Umbilical cord (tissue), 1 donor: ENCODE measurements at regions not wholly inside any gene's neighbourhood (a gene's known extent, or its start where the extent isn't known, plus 50 kb on each side); places are given as distances from the start of the nearest gene placed in this dataset.
"Not testable (repeated sequence)": the region's sequence is repeated elsewhere in the genome, so short reads cannot be mapped to it uniquely, and the experiment has no call there.

Source experiments
- DNase-seq: peaks from one replicate; pipeline ENCODE4 v3.0.0-alpha.2; 2015; ENCODE audit warnings: low spot score

DNA sequence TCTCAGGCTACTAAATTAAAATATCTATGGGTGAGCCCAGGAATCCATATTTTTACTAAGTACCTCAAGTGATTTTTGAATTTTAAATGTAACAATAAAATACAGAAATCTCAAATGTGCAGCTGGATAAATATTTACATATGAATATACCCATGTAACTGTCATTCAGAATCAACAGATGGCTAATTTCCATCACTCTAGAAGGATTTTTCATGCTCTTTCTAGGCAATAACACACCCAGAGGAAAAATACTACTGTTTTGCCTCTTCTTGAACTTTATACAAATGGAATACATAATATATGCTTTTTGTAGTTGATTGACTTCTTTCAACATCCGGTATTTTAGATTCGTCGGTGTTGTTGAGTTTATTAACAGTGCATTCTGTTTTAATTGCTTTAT is 601.3 kb upstream of the NECTIN3 start:
- DNase-seq, result no peak

DNA sequence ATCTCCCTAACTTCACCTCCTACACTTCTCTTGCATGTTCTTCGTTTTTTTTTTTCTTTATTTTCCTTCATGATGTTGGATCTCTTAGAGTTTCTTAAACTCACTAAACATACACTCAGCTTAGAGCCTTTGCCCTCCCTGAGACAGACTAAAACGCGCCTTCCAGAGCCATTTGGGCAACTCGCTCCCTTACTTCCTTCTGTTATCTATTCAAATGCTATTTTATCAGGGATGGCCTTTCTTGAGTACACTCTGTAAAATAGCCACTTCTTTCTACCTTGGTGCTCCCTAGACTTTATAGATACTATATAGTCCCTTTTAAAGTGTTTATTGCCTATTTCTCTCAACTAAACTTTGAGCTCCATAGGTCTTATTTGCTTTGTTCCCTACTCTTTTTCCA is 598.2 kb upstream of the NECTIN3 start:
- DNase-seq, result no peak

DNA sequence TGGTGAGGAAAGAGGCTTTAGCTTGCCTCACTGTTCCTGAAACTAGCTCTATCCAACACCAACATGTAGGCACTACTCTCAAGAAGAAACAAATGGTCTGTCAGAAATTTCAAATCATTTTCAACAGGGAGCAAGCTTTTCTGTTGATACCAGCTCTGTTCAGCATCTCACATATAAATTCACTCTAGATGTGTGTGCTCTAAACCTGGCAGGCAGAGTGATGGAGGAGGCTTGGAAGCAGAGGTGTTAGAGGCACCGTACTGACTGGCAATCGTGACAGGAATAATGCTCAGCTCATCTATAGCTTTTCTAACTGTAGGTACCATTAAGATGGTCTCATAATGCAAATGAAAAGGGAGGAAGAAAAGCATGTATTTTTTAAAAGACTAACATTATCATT is 597.2 kb upstream of the NECTIN3 start:
- DNase-seq, result no peak

DNA sequence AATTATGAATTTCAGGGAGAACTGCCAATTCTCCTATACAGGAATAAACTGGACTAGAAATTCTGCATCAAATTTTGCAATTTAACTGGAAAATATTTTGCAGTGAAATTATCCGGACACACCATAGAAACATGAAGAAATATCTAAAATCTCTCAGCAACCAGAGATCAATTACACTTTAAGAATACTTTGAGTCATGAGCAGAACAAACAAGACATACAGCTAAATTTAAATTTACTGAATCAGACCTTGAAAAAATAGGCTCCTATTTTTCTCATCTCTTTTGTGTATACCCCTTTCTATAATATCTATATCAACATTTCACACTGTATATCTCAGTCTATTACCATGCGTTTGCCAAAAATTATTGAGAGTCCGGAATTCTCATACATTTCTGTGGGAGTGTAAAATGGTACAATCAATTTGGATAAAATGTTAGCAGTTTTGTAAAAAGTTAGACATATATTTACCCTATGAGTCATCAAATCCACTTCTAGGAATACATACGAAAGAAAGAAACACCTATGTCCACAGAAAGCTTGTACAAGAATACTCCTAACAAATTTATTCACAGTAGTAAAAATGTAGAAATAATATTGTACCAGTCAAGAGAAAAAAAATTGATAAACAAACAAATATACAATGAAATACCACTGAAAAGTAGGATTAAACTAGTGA is 593.1 kb upstream of the NECTIN3 start:
- DNase-seq, result no peak

DNA sequence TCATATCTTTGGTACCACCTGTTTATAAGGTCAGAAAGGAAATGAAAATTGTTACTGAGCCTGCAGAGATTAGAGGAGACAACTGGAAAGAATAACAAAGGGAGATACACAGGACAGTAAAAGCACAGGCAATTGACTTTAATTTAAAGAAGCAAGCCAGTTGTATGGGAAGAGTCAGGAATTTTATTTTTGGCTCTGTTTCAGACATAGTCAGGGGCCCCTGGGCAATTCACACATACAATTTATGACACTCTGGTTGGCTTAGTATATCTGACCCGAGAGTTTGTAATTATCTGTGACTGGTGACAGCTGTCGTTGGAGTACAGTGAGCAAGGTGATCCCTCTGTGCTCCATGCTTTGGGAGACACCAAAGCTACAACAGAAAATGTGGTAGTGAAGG is 591.9 kb upstream of the NECTIN3 start:
- no peak for DNase-seq

DNA sequence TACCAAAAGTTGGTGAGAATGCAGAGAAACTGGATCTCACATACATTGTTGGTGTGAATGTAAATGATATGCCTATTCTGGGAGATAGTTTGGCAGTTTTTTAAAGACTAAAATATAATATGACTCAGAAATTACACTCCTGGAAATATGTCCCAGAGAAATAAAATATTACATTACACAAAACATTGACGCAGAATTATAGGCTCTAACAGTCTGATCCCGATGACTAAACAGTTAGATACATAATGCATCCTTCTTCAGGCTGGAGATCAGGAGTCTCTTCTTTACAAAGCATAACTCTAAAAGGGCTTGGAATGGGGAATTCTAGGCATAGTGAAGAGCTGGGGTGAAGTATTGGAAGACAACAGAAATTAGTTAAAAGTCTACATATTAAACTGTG is 586.2 kb upstream of the NECTIN3 start:
- no peak for DNase-seq

DNA sequence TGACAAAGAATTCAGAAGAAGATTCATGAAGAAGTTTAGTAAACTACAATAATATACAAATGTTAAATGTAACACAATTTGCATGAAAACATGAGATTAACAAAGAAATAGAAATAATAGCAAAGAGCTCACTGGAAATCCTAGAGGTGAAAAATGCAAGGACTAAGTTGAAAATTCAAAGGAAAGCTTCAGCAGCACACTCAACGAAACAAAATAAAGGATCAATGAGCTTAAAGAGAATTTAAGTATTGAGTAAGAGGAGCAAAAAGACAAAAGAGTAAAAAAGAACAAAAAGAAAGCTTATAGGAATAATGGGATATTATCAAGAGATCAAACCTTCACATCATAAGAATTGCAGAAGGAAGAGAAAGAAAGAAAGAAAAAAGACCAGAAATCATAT is 583.8 kb upstream of the NECTIN3 start:
- no peak for DNase-seq

DNA sequence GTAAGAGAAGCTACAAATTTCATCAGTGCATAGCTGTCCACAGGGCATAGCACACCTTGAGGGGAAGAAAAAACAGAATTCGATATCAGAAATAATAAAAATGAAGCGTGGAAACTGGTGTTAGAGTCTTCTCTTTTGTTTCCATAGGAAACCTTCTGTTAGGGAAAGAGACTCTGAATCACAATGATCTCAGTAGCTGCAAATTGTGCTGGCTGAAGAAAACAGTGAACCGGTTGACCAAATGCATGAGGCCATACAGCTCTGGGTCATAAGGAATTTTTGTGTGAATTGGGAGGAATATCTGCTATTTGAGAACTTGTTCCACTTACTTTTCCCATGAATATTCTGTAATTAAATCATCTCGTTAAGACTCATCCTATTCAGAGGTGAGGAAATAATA is 580.2 kb upstream of the NECTIN3 start:
- DNase-seq, result no peak

DNA sequence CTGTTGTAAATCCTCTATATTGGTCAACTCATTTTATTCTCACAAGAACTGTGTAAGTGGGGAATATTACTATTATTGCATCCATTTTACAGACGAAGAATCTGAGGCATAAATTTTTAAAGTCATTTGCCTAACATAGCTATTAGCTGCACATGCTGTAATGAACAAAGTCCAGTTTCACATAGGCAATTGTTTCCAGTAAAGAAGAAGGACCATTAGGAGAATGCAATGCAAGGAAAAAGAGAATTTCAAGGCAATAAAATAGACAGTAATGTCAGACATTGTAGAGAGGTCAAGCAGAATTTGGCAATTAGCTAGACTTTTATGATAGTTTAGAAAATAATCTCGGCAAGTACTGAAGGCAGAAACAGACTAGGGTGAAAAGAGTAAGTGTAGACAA is 578.7 kb upstream of the NECTIN3 start:
- no peak for DNase-seq

DNA sequence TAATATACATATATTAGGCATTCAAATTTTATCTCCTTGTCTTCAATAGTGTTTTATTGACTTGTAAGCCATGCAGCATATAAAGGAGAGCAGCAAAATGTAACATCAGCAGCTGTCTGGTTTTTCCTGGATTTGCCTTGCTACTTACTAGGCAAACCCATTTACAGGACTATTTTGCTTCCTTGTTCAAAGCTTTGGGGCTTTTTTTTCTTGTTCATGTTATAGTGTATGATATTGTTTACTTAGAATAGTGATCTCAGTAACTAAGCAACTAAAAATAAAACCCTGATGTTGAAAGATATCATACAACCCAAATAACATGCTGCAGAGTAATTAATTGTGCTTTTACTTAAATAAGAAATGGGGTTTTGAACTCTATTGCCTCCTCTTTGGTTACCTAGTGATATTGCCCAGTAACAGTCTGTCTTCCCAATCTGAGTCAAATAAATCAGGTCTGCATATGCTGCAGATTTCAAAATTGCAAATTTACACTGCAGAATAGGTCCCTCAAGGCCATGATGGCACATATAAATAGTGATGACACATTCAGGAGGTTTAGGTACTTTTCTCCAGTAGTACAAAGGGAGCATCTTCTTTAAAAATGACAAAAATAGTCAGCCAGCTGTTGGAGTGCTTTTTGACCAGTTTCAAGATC is 578.1 kb upstream of the NECTIN3 start:
- DNase-seq, result peak; percentile 6

DNA sequence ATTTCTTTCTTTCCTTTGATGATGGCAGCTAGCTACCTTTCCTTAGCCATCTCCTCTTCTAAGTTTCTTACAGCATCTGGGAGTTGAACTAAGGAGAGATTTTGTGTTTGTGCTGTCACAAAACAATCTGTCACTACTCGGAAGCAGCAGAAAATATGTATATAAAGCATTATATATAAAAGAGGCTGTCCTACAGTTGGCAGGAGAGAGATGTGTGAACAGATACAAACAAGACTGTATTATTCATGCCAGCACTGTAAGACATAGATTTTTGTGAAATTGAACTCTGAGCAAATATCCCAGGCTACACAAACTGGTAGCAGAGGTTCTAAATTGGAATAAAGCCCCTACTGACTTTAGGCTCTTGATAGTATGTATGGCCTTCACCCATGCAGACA is 577.5 kb upstream of the NECTIN3 start:
- DNase-seq, result peak; percentile 8

DNA sequence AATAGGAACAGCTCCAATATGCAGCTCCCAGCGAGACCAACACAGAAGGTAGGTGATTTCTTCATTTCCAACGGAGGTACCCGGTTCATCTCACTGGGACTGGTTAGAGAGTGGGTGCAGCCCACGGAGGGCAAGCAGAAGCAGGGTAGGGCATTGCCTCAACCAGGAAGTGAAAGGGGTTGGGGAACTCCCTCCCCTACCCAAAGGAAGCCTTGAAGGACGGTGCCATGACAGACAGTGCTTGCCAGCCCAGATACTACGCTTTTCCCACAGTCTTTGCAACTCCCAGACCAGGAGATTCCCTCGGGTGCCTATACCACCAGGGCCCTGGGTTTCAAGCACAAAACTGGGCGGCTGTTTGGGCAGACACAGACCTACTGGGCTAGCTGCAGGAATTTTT is 576.9 kb upstream of the NECTIN3 start:
- DNase-seq, result no peak

DNA sequence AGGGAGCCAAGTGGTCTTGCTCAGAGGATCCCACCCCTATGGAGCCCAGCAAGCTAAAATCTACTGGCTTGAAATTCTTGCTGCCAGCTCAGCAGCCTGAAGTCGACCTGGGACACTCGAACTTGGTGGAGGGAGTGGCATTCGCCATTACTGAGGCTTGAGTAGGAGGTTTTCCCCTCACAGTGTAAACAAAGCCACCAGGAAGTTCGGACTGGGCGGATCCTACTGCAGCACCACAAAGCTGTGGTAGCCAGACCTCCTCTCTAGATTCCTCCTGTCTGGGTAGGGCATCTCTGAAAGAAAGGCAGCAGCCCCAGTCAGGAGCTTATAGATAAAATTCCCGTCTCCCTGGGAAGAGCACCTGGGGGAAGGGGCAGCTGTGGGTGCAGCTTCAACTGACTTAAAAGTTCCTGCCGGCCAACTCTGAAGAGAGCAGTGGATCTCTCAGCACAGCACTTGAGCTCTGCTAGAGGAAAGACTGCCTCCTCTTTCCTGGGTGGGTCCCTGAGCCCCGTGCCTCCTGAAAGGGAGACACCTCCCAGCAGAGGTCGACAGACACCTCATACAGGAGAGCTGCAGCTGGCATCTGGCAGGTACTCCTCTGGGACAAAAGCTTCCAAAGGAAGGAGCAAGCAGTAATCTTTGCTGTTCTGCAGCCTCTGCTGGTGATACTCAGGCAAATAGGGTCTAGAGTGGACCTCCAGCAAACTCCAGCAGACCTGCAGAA is 576.3 kb upstream of the NECTIN3 start:
- no peak for DNase-seq

DNA sequence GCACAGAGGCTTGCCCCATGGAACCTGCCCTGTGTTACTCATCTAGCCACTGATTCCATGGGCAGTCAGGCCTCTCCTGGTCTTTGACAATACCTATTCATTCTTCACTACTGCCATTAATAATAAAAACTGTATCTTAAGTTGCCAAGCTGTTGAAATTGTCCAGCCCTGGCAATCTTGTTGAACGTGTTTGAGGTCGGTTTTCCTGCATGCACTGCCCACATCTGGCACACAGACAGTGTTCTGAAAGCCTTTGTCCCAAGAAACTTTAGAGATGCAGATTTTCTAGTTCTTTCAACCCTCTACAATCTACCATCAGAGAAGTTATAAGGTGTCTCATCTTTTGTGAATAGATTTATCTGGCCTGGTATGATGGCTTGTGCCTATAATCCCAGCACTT is 567.2 kb upstream of the NECTIN3 start:
- DNase-seq, result no peak

DNA sequence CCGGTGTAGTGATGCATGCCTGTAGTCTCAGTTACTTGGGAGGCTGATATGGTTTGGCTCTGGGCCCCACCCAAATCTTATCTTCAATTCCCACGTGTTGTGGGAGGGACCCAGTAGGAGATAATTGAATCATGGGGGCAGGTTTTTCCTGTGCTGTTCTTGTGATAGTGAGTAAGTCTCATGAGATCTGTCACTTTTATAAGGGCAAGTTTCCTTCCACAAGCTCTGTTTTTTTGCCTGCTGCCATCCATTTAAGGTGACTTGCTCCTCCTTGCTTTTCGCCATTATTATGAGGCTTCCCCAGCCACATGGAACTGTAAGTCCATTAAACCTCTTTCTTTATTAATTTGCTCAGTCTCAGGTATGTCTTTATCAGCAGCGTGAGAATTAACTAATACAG is 566.7 kb upstream of the NECTIN3 start:
- no peak for DNase-seq

DNA sequence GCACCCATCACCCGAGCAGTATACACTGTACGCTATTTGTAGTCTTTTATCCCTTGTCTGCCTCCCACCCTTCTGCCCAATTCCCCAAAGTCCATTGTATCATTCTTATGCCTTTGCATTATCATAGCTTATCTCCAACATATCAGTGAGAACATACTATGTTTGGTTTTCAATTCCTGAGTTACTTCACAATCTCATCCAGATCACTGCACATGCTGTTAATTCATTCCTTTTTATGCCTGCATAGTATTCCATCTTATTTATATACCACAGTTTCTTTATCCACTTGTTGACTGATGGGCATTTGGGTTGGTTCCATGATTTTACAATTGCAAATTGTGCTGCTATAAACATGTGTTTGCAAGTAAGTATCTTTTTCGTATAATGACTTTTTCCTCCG is 564.7 kb upstream of the NECTIN3 start:
- DNase-seq, result no peak

DNA sequence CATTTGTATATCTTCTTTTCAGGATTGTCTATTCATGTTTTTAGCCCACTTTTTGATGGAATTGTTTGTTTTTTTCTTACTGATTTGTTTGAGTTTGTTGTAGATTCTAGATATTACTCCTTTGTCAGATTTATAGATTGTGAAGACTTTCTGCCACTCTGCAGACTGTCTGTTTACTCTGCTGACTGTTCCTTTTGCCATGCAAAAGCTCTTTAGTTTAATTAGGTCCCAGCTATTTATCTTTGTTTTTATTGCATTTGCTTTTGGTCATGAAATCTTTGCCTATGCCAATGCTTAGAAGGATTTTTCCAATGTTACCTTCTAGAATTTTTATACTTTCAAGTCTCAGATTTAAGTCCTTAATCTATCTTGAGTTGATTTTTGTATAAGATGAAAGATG is 564.0 kb upstream of the NECTIN3 start:
- not testable (repeated sequence) for DNase-seq

DNA sequence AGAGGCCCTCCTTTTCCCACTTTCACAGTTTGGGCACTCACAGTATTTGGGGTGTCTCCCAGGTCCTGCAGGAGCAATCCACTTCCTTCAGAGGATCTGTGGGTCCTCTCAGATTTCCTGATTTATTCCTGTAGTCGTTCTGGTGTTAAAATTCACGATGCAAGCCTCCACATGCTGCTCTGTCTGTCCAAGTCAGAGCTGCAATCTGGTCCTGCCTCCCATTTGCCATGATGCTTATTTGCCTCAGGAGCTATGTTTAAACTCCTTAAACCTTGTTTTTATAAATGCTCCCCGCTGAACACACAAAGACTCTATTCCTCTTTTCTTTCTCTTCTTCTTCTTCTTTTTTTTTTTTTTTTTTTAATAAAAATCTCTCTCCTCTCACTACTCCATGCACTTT is 558.7 kb upstream of the NECTIN3 start:
- no peak for DNase-seq

DNA sequence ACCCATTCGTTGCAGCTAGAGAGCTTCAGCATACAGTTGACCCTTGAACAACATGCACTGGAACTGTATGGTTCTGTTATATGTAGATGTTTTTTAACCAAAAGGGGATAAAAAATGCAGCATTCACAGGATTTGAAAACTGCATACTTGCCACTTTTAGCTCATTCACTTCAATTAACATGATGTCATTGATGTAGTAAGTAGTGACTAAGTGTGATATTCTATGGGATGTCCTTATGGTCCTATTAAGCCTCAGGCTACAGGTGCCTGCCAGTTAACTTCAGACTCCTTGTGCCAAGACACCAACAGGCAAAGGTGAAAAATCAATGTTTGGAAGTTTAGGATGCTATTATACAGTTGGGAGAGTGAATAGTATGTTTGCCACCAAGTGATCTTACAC is 553.6 kb upstream of the NECTIN3 start:
- DNase-seq, result no peak

DNA sequence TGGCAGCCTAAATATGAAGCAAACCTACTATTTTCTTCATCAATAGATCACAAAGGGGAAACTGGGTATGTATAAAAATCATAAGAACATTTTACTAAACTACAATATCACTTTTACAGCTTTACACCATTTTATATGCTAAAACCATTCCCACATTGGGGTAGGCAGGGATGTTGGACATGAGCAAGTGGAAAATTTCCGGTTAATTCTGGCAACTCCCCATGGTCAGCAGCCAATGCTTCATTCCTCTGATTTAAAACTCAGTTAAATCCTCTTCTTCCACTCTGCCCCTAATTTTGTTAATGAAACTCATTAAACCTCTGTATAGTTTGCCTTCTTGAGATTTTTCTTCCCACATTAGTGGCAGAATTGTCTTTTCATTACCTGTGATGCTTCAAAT is 552.5 kb upstream of the NECTIN3 start:
- no peak for DNase-seq

DNA sequence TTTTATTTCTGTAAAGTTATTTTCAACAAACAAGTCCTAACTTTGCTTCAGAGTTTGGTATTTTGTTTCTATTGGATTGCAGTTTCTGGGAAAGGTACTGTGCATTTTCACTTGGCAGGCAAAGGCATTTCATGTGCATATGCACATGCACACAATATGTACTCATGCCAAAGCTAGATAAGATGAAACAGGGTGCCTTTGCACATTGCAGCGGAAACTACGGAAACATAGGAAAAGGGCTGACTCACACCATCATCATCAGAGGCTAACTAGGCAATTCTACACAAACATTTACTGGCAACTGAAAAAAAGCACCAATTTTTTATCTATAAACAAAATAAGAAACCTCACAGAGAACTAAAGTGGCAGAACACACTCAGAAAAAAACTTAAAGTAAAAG is 550.6 kb upstream of the NECTIN3 start:
- peak; percentile 72 for DNase-seq

DNA sequence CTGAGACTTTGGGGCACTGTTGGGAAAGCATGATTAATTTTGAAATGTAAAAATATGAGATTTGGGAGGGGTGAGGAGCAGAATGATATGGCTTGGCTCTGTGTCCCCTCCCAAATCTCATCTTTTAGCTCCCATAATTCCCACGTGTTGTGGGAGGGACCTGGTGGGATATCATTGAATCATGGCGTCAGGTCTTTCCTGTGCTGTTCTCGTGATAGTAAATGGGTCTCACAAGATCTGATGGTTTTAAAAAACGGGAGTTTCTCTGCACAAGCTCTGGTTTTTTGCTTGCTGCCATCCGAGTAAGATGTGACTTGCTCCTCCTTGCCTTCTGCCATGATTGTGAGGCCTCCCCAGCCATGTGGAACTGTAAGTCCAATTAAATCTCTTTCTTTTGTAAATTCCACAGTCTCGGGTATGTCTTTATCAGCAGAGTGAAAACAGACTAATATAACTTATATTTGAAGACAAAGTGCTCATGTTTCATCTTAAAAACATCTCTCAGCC is 546.0 kb upstream of the NECTIN3 start:
- DNase-seq, result not testable (repeated sequence)
